HG03520 (cell line): ENCODE measurements at regions not wholly inside any gene's neighbourhood (a gene's known extent, or its start where the extent isn't known, plus 50 kb on each side); places are given as distances from the start of the nearest gene placed in this dataset.
"Not testable (repeated sequence)": the region's sequence is repeated elsewhere in the genome, so short reads cannot be mapped to it uniquely, and the experiment has no call there.

ENCODE experiments used
- ATAC-seq: cut with Tn5 transposase; IDR thresholded peaks from one replicate; pipeline ENCODE4 v1.9.1; 2021; ENCODE audit warnings: mild to moderate bottlenecking, moderate library complexity; ENCODE audit not compliant: unreplicated experiment

GRCh38 chr4:64016893-64017292 is 392.4 kb downstream of the TECRL start:
- no peak for ATAC-seq

- ATAC-seq = no peak
Observed at GRCh38 chr4:64014647-64015046, 394.6 kb downstream of the TECRL start.

GRCh38 chr4:64001229-64001898 is 407.9 kb downstream of the TECRL start:
- peak; percentile 95 for ATAC-seq

- ATAC-seq = no peak
Observed at GRCh38 chr4:64000241-64000640, 409.0 kb downstream of the TECRL start.

- no peak for ATAC-seq
Observed at GRCh38 chr4:63986253-63986652, 423.0 kb downstream of the TECRL start.

GRCh38 chr4:63983224-63983623 is 426.0 kb downstream of the TECRL start:
- ATAC-seq = no peak

GRCh38 chr4:63965875-63966274 is 443.4 kb downstream of the TECRL start:
- no peak for ATAC-seq

- ATAC-seq = not testable (repeated sequence)
Observed at GRCh38 chr4:63942706-63943286, 466.5 kb downstream of the TECRL start.

GRCh38 chr4:63937961-63938360 is 471.3 kb downstream of the TECRL start:
- ATAC-seq = no peak

- no peak for ATAC-seq
Observed at GRCh38 chr4:63922146-63922545, 487.1 kb downstream of the TECRL start.

- no peak for ATAC-seq
Observed at GRCh38 chr4:63921561-63921960, 487.7 kb downstream of the TECRL start.

GRCh38 chr4:63919636-63920365 is 489.4 kb downstream of the TECRL start:
- ATAC-seq = no peak

GRCh38 chr4:63906660-63907183 is 502.5 kb downstream of the TECRL start:
- no peak for ATAC-seq

GRCh38 chr4:63904201-63904600 is 505.0 kb downstream of the TECRL start:
- ATAC-seq = no peak

GRCh38 chr4:63901304-63901703 is 507.9 kb downstream of the TECRL start:
- ATAC-seq = no peak

GRCh38 chr4:63898961-63899360 is 510.3 kb downstream of the TECRL start:
- ATAC-seq = no peak

- ATAC-seq = no peak
Observed at GRCh38 chr4:63894161-63894560, 515.1 kb downstream of the TECRL start.

- ATAC-seq = no peak
Observed at GRCh38 chr4:63869370-63869769, 539.9 kb downstream of the TECRL start.

GRCh38 chr4:63851496-63851895 is 557.8 kb downstream of the TECRL start:
- no peak for ATAC-seq

GRCh38 chr4:63841266-63841665 is 568.0 kb downstream of the TECRL start:
- no peak for ATAC-seq

GRCh38 chr4:63831590-63832155 is 577.6 kb downstream of the TECRL start:
- no peak for ATAC-seq
